ENCODE measurements at regions not wholly inside any gene's neighbourhood (a gene's known extent, or its start where the extent isn't known, plus 50 kb on each side); places are given as distances from the start of the nearest gene placed in this dataset.
"Not testable (repeated sequence)": the region's sequence is repeated elsewhere in the genome, so short reads cannot be mapped to it uniquely, and the experiment has no call there.

- in situ Hi-C loops (cut with HindIII; ENCODE audit: low sequenced_read_pairs) = no loop called here
- DNase-seq (ENCODE audit: low read depth, low spot score) = no peak
- no peak for TF ChIP-seq CTCF (IDR thresholded peaks at IDR 0.05; ENCODE audit: low read depth, low read length)
- H3K4me3 ChIP-seq (ENCODE audit: low read depth, low read length) = no peak overlapping the region
Measured at GRCh38 chr15:38019066-38019465, 84.6 kb downstream of the TMCO5A start.

- in situ Hi-C loops (cut with HindIII; ENCODE audit: low sequenced_read_pairs) = no loop called here
- DNase-seq (ENCODE audit: low read depth, low spot score) = no peak
- no peak overlapping the region for H3K4me3 ChIP-seq (ENCODE audit: low read depth, low read length)
- TF ChIP-seq CTCF (IDR thresholded peaks at IDR 0.05; ENCODE audit: low read depth, low read length) = no peak
Measured at GRCh38 chr15:38021259-38021658, 86.8 kb downstream of the TMCO5A start.

GRCh38 chr15:38024293-38025091 is 90.1 kb downstream of the TMCO5A start:
- in situ Hi-C loops (cut with HindIII; ENCODE audit: low sequenced_read_pairs) = no loop called here
- no peak overlapping the region for H3K4me3 ChIP-seq (ENCODE audit: low read depth, low read length)
- no peak for DNase-seq (ENCODE audit: low read depth, low spot score)
- no peak for TF ChIP-seq CTCF (IDR thresholded peaks at IDR 0.05; ENCODE audit: low read depth, low read length)

GRCh38 chr15:38025656-38026055 is 91.2 kb downstream of the TMCO5A start:
- H3K4me3 ChIP-seq (ENCODE audit: low read depth, low read length); DNase-seq (ENCODE audit: low read depth, low spot score); in situ Hi-C loops (cut with HindIII; ENCODE audit: low sequenced_read_pairs): not testable (repeated sequence)

- peak; percentile 48 for DNase-seq (ENCODE audit: low read depth, low spot score)
- TF ChIP-seq CTCF (IDR thresholded peaks at IDR 0.05; ENCODE audit: low read depth, low read length) = peak; percentile 20
- no peak overlapping the region for H3K4me3 ChIP-seq (ENCODE audit: low read depth, low read length)
- in situ Hi-C loops (cut with HindIII; ENCODE audit: low sequenced_read_pairs) = no loop called here
Measured at GRCh38 chr15:38028869-38029268, 94.4 kb downstream of the TMCO5A start.

GRCh38 chr15:38029736-38030135 is 95.3 kb downstream of the TMCO5A start:
- peak; percentile 40 for DNase-seq (ENCODE audit: low read depth, low spot score)
- in situ Hi-C loops (cut with HindIII; ENCODE audit: low sequenced_read_pairs) = no loop called here
- no peak overlapping the region for H3K4me3 ChIP-seq (ENCODE audit: low read depth, low read length)
- no peak for TF ChIP-seq CTCF (IDR thresholded peaks at IDR 0.05; ENCODE audit: low read depth, low read length)

GRCh38 chr15:38030609-38031008 is 96.2 kb downstream of the TMCO5A start:
- in situ Hi-C loops (cut with HindIII; ENCODE audit: low sequenced_read_pairs) = no loop called here
- no peak for DNase-seq (ENCODE audit: low read depth, low spot score)
- TF ChIP-seq CTCF (IDR thresholded peaks at IDR 0.05; ENCODE audit: low read depth, low read length) = no peak

More at GRCh38 chr15:38030609-38031008, 96.2 kb downstream of the TMCO5A start:
- no peak overlapping the region for H3K4me3 ChIP-seq (ENCODE audit: low read depth, low read length)

Data from astrocyte of the spinal cord (primary cell).